ENCODE measurements at regions not wholly inside any gene's neighbourhood (a gene's known extent, or its start where the extent isn't known, plus 50 kb on each side); places are given as distances from the start of the nearest gene placed in this dataset.

GRCh38 chr14:96666088-96666487, 131.1 kb upstream of the VRK1 start:
- H3K9ac ChIP-seq (ENCODE audit: insufficient read depth in 1 of 2, low read length in 2 of 2): no peak overlapping the region

GRCh38 chr14:96670391-96670790, 126.8 kb upstream of the VRK1 start:
- H3K9ac ChIP-seq (ENCODE audit: insufficient read depth in 1 of 2, low read length in 2 of 2): no peak overlapping the region
- no peaks in the 10 kb centered on the region for H3K36me3 ChIP-seq (ENCODE audit: control insufficient read depth in 4 of 4, insufficient read depth in 4 of 4, low read length in 4 of 4)
- 82 to 89% methylated on average over 2 of the region's 2 CpGs for WGBS, 2 donors
- no peak for TF ChIP-seq CTCF (IDR thresholded peaks at IDR 0.05; ENCODE audit: control extremely low read depth, extremely low read depth)
- peaks cover 0 to 2% (median 0%) of the 10 kb centered on the region in 4 donors for H3K9me3 ChIP-seq (ENCODE audit: control insufficient read depth in 4 of 4, insufficient read depth in 3 of 4, low read length in 3 of 4)
- no peak for DNase-seq
- H3K27ac ChIP-seq (ENCODE audit: low read depth in 1 of 2, low read length in 1 of 2): no peak overlapping the region
- H3K4me3 ChIP-seq: no peak overlapping the region
- no peaks in the 10 kb centered on the region for H3K4me1 ChIP-seq (ENCODE audit: control insufficient read depth in 5 of 5, insufficient read depth in 5 of 5, low read length in 5 of 5)
- no peaks in the 10 kb centered on the region for H3K27me3 ChIP-seq (ENCODE audit: control insufficient read depth in 3 of 3, insufficient read depth in 3 of 3, low read length in 2 of 3)
- ATAC-seq (ENCODE audit: insufficient read depth, low FRiP score): no peak

More at GRCh38 chr14:96666088-96666487, 131.1 kb upstream of the VRK1 start:
- no peak for TF ChIP-seq CTCF (IDR thresholded peaks at IDR 0.05; ENCODE audit: control extremely low read depth, extremely low read depth)
- no peak overlapping the region for H3K4me3 ChIP-seq
- H3K27me3 ChIP-seq (ENCODE audit: control insufficient read depth in 3 of 3, insufficient read depth in 3 of 3, low read length in 2 of 3): no peaks in the 10 kb centered on the region
- H3K27ac ChIP-seq (ENCODE audit: low read depth in 1 of 2, low read length in 1 of 2): no peak overlapping the region
- H3K36me3 ChIP-seq (ENCODE audit: control insufficient read depth in 4 of 4, insufficient read depth in 4 of 4, low read length in 4 of 4): no peaks in the 10 kb centered on the region
- H3K4me1 ChIP-seq (ENCODE audit: control insufficient read depth in 5 of 5, insufficient read depth in 5 of 5, low read length in 5 of 5): no peaks in the 10 kb centered on the region
- peaks cover 0 to 3% (median 0%) of the 10 kb centered on the region in 4 donors for H3K9me3 ChIP-seq (ENCODE audit: control insufficient read depth in 4 of 4, insufficient read depth in 3 of 4, low read length in 3 of 4)
- ATAC-seq (ENCODE audit: insufficient read depth, low FRiP score) (no peak), DNase-seq (no peak)
- WGBS, 2 donors: 73 to 78% methylated on average over 6 of the region's 6 CpGs

GRCh38 chr14:96671218-96671617, 126.0 kb upstream of the VRK1 start:
- DNase-seq (no peak), ATAC-seq (ENCODE audit: insufficient read depth, low FRiP score) (no peak)
- no peak for TF ChIP-seq CTCF (IDR thresholded peaks at IDR 0.05; ENCODE audit: control extremely low read depth, extremely low read depth)
- Histone ChIP-seq H3K9me3 (ENCODE audit: control insufficient read depth in 4 of 4, insufficient read depth in 3 of 4, low read length in 3 of 4) (peaks cover 0 to 2% (median 0%) of the 10 kb centered on the region in 4 donors), H3K27ac (ENCODE audit: low read depth in 1 of 2, low read length in 1 of 2) (no peak overlapping the region), H3K36me3 (ENCODE audit: control insufficient read depth in 4 of 4, insufficient read depth in 4 of 4, low read length in 4 of 4) (no peaks in the 10 kb centered on the region), H3K4me1 (ENCODE audit: control insufficient read depth in 5 of 5, insufficient read depth in 5 of 5, low read length in 5 of 5) (no peaks in the 10 kb centered on the region), H3K4me3 (no peak overlapping the region), H3K27me3 (ENCODE audit: control insufficient read depth in 3 of 3, insufficient read depth in 3 of 3, low read length in 2 of 3) (no peaks in the 10 kb centered on the region), H3K9ac (ENCODE audit: insufficient read depth in 1 of 2, low read length in 2 of 2) (no peak overlapping the region)
- 66 to 81% methylated on average over 3 of the region's 3 CpGs for WGBS, 2 donors

- Histone ChIP-seq H3K4me3 (no peak overlapping the region), H3K27me3 (ENCODE audit: control insufficient read depth in 3 of 3, insufficient read depth in 3 of 3, low read length in 2 of 3) (no peaks in the 10 kb centered on the region), H3K9me3 (ENCODE audit: control insufficient read depth in 4 of 4, insufficient read depth in 3 of 4, low read length in 3 of 4) (peaks cover 0 to 6% (median 0%) of the 10 kb centered on the region in 4 donors), H3K36me3 (ENCODE audit: control insufficient read depth in 4 of 4, insufficient read depth in 4 of 4, low read length in 4 of 4) (no peaks in the 10 kb centered on the region), H3K4me1 (ENCODE audit: control insufficient read depth in 5 of 5, insufficient read depth in 5 of 5, low read length in 5 of 5) (no peaks in the 10 kb centered on the region), H3K27ac (ENCODE audit: low read depth in 1 of 2, low read length in 1 of 2) (no peak overlapping the region), H3K9ac (ENCODE audit: insufficient read depth in 1 of 2, low read length in 2 of 2) (no peak overlapping the region)
- no peak for TF ChIP-seq CTCF (IDR thresholded peaks at IDR 0.05; ENCODE audit: control extremely low read depth, extremely low read depth)
- no peak for ATAC-seq (ENCODE audit: insufficient read depth, low FRiP score)
- 89 to 92% methylated on average over 4 of the region's 4 CpGs for WGBS, 2 donors
- DNase-seq: no peak
Measured at GRCh38 chr14:96673706-96674105, 123.5 kb upstream of the VRK1 start.
